ENCODE measurements at regions not wholly inside any gene's neighbourhood (a gene's known extent, or its start where the extent isn't known, plus 50 kb on each side); places are given as distances from the start of the nearest gene placed in this dataset.

DNA sequence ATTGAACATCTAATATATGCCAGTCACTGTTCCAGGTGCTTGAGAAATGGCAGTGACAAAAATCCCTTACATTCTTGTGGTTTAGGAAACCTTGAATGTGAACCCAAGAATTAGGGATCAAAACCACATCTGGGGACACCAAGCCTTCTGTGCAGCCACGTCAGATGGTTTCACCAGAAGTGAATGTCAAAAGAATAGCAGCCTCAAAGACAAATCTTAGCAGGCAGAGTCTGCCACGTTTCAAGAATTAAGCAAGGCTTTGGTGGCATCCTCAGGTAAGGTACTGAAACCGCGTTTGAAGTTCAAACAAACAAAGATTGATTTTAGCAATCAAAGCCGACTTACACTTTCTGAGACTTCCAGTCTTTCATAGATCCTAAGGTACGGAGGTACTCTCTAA lies 225.5 kb upstream of the GNAI1 start:
- DNase-seq (ENCODE audit: missing footprints) = no peak
- no peak for ATAC-seq
- intact Hi-C loops (cut with DNase I) = no loop called here

DNA sequence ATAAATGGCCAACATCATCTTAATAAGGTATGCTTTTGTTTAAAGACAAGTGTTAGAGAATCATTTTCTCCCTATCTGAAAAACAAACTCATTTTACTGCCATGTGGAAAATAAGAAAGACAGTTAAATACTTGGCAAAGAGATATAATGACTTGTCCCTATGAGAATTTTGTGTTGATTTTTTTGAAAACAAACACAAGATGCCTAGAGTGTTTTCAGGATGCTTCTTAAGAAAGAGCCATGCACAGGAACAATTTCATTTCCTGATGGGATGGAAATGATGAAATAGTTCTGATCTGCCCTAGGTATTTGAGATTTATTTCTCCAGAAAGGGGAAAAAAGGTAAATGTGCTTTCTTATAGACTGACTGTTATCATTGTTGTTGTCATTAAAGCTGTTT lies 237.5 kb upstream of the GNAI1 start:
- no peak for ATAC-seq
- no peak for DNase-seq (ENCODE audit: missing footprints)
- intact Hi-C loops (cut with DNase I) = no loop called here

DNA sequence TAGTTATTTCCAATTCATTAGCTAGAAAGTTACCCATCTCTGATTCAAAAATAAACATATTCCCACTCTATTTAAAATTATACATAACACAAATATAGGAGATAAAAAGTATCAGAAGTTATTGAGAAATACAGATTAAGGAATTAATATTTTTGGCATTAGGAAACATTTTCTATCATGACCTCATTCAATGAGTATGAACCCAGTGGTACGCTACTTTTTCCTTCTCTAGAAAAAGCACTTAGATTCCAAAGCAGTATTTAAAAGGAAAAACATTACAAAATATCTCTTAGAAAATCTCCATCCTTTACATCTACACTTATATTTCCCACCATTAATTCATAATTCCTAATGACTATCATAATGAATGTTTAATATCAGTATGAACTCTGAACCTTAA lies 240.6 kb upstream of the GNAI1 start:
- DNase-seq (ENCODE audit: missing footprints) = no peak
- intact Hi-C loops (cut with DNase I) = no loop called here
- ATAC-seq = no peak

DNA sequence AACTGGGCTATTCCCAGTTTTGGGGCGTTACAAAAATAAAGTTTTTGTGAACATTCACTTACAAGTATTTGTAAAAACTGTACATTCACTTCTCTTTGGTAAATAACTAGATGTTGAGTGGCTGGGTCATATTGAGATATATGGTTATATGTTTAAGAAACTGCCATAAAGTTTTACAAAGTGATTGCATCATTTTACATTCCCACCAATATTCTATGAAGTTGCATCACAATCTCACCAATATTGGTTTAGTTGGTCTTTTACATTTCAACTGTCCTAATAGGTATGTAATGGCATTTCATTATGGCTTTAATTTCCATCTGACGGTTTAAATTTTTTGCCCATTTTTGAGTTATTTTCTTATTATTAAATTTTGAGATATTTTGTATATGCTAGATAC lies 251.7 kb upstream of the GNAI1 start:
- DNase-seq (ENCODE audit: missing footprints) (no peak), ATAC-seq (no peak)
- intact Hi-C loops (cut with DNase I) = no loop called here

DNA sequence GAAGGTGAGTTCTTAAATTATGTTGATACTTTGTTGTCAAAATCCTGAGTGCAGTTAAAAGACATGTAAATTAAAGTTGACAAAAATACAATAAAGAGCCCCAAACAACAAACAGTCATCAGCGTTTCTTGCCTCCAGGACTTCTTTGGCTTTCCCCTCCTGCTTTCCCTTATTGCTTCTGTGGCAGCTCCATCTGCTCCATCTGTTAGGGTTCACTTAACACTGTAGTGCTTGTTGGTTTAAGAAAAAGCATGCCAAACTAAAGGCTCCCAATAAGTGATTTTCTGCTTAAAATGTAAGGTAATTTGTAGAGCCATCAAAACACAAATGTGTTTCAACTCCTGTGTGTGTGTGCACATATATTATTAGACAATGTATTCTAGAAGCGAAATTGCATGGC lies 254.3 kb upstream of the GNAI1 start:
- ATAC-seq (no peak), DNase-seq (ENCODE audit: missing footprints) (no peak)
- intact Hi-C loops (cut with DNase I) = no loop called here

DNA sequence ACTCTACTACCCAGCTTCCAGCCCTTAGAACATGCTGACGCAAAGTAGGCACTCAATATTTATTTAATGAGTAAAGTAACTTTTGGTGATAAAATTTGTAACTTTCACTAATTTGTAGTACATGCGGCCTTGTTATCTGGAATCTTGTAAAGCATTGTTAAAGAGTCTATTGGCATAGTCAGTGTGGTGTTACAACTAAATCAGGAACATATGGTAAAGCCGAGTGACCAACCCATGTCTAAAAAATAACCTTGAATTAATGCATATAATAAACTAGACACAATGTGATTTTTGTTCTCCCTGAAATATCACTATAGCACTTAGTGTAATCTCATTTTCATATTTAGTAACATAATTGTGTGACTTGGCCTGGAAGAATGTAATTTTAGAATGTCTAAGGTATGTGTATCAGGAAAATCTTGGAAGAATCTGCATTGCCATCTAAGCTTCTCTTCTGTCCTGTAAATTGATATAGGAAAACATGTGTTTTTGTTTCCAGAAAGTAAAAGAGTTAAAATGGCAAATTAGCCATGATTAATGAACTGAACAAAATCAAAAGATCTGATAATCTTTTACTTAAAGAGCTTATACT lies 256.7 kb upstream of the GNAI1 start:
- no peak for ATAC-seq
- intact Hi-C loops (cut with DNase I) = no loop called here
- no peak for DNase-seq (ENCODE audit: missing footprints)

DNA sequence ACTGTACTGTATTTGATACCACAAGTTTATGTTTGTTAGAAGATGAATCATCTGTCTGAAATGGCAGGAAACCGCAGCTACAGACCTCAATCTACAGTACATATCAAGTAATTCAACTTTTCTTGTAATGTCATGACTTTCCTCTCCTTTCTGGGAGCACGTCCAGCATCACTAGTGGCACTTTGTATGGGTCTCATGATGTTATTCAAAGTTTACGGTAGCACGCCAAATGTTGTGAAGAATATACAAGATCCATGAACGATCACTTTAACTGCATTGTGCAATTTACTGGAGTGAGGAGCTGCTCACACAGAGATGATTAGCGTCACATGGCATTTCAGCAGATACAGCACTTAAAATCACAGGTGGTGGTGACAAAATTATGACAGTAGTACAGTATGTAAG lies 257.8 kb upstream of the GNAI1 start:
- ATAC-seq = no peak
- intact Hi-C loops (cut with DNase I) = no loop called here
- no peak for DNase-seq (ENCODE audit: missing footprints)

DNA sequence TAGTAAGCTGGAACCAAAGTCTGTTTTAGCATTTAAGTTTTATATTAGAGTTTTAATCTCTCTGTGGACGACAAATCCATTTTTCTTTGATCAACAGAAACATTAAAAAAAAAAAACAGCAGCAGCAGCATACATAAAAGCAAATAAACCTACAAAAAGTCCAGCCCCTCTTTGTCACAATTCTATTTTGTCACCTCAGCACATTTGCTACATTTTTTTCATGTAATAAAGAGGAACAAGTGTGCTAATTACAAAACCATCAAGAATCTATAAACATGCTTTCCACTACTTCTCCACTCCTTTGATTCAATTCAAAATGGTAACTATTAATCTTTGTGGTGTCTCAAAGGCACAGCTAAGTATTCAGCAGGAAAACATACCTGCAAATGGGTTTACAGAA lies 259.8 kb upstream of the GNAI1 start:
- DNase-seq (ENCODE audit: missing footprints) (no peak), ATAC-seq (no peak)
- intact Hi-C loops (cut with DNase I) = no loop called here

DNA sequence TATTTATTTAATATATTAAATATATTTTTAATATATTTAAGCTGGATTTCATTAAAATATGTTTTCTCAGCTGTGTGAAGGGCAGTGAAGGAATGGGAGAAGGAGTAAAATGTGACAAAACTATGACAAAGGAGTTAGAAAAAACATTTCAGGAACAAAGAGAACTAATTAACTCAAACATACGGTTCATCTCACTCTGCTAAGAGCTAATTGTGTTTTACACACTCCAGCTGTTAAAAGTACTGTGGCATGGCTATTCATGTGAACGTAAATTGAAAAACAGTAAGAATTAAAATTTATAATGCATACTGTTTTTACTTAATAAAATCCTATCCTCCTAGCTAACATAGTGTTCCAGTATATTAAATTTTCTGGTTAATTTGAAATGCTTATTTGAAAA lies 262.5 kb upstream of the GNAI1 start:
- intact Hi-C loops (cut with DNase I) = no loop called here
- no peak for DNase-seq (ENCODE audit: missing footprints)
- no peak for ATAC-seq

DNA sequence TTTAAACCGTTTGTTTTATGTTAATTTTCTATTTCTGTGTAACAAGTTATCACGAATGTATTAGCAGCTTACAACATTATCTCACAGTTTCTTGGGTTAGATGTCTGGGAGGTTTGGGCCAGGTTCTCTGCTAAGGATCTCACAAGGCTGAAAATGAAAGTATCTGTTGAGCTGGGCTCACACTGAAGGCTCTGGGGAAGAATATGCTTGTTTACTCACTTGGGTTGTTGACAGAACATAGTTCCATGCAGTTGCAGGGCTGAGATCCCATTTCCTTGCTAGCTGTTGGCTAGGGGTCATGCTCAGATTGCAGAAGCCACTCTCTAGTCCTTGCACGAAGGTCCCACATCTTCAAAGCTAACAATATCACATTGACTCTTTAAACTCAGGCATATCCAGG lies 266.6 kb upstream of the GNAI1 start:
- no peak for DNase-seq (ENCODE audit: missing footprints)

DNA sequence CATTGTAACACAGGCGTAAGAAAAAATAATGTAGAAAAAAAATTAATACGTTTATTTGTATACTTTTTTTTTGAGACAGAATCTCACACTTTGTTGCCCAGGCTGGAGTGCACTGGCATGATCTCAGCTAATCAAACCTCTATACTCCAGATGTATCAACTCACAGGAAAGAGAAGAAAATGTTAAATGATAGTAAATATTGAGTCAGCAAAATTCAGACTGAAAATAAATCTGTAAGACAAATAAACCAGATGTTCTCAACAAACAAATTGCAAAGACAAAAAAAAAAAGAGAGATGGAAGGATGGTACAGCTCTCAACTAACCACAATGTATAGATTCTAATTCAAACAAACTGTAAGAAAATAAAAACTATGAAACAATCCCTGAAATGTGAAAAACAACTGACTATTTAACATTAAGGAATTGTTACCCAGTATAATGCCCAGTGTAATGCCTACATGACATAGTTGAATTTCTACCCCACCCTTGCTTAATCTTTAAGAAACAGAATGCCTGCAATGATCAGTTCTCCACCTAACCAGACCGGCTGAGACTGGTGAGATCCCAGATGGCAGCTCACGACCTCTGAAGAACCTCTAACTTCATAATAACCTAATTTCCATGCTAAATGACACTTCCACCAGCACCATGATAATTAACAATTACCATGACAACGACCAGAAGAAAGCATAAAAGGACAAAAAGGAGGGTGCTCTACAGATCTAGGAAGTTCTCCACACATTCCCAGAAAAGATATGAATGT lies 272.0 kb upstream of the GNAI1 start:
- intact Hi-C loops (cut with DNase I) = no loop called here
- DNase-seq (ENCODE audit: missing footprints) (no peak), ATAC-seq (no peak)

More for the DNA sequence above, 266.6 kb upstream of the GNAI1 start:
- intact Hi-C loops (cut with DNase I) = no loop called here
- no peak for ATAC-seq

DNA sequence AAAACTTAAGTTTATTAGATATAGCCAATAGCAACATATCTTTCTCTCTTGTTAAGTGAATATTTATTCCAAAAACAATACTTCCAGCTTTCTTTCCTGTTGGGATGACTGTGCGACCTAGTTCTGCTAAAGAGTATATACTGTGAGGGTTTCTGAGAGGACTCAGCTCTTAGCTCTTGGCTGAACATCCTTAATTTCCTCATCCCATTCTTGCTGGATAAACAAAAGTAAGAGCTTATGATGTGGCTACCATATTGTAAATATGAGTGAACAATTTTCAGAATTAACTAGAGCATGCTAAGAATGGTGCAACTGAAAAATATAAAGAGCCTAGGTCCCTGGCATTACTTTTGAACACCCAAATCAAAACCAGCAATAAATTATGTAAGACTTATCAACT lies 279.5 kb upstream of the GNAI1 start:
- ATAC-seq = no peak
- intact Hi-C loops (cut with DNase I) = no loop called here
- no peak for DNase-seq (ENCODE audit: missing footprints)

DNA sequence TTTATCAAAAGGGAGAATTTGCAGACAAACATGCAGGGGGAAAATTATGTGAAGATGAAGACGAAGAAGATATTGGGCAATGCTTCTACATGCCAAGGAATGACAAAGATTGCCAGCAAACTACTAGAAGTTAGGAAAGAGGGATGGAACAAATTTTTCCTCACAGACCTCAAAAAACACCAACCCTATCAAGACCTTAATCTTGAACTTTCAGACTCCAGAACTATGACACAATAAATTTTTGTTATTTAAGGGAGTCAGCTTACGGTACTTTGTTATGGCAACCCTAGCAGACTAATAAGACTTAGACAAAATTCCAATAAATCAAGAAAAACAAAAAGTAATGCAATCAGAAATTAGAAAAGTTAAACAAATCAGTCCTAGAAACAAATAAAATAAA lies 280.0 kb upstream of the GNAI1 start:
- intact Hi-C loops (cut with DNase I) = no loop called here
- DNase-seq (ENCODE audit: missing footprints) = no peak
- ATAC-seq = no peak

DNA sequence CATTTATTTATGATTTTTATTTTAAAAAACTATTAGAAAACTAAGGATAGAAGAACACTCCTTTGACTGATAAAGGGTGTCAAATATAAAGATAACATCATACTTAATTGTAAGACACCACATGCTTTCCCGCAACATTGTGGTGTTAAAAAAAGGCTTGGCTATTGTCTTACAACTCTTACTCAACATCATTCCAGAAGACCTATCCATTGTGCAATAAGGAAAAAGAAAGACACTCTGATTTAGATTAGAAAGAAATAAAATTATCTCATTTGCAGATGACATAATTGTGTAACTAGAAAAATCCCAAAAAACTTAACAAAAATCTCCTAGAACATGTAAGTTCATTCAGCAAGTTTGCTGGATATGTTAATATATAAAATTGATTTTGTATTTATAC lies 296.7 kb upstream of the GNAI1 start:
- DNase-seq (ENCODE audit: missing footprints) (no peak), ATAC-seq (no peak)
- intact Hi-C loops (cut with DNase I) = no loop called here

DNA sequence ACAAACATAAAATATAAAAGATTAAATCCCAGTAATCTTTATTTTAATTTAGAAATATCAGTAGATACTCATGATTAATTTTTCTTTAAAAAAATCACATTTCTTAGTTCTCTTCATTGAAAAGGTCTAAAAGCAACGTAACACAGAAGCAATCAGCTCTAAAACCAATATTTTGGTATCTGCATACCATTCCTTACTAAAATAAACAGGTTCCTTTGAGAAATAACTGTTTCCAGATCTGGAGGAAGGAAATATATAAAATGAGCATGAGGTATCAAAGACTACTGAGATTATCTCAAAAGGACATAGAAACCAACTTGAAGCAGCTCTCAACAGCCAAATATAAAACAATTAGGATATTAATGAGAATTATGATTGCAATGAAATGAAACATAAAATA lies 301.0 kb upstream of the GNAI1 start:
- no peak for ATAC-seq
- intact Hi-C loops (cut with DNase I) = no loop called here

DNA sequence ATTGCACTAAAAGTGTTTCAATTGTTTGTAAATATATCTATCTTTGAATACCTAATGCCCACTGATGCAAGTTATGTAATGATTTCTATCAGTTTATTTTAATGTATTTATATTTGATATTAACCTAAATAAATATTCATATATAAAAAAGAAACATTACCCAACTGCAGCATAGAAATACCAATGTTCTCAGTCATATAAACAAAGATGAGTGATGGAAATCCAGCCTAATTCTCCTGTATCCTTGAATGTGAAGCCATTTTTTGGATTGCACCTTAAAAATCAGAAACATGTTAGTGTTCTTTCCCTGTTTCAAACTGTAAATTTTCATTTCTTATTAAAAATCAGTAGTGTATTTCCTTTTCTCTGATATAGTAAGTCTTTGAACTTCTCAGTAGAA lies 305.8 kb upstream of the GNAI1 start:
- DNase-seq (ENCODE audit: missing footprints) (no peak), ATAC-seq (no peak)
- intact Hi-C loops (cut with DNase I) = no loop called here

More for the DNA sequence above, 301.0 kb upstream of the GNAI1 start:
- no peak for DNase-seq (ENCODE audit: missing footprints)

DNA sequence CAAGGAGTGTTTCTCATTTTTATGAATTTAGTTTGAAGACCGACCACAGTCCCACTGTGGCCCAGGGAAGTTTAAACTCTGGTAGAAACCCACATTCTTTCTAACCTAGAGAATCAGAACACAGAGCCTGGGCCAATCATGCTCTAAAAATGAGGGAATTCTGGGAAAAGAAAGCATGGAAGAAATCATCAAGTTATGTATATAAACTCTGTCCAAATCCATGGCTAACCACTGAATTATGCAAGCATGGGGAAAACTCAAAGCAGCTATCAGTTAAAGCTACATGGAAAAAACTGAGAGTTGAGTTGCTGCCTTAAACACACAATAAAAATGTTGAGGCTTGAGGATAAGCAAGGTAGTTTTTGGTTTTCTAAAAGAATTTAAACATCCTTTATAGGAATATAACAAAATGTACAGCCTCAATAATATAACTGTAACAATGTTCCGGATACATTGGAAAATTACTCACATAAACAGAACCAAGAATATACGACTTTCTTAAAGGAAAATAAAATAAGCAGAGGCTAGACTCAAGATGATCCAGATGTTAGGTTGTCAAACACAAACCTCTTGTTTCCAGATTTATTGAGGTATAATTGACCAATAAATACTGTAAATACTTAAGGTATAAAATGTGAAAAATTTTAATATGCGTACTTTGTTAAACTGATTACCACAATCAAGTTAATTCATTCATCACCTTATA lies 311.2 kb upstream of the GNAI1 start:
- ATAC-seq (no peak), DNase-seq (ENCODE audit: missing footprints) (no peak)
- intact Hi-C loops (cut with DNase I) = no loop called here

DNA sequence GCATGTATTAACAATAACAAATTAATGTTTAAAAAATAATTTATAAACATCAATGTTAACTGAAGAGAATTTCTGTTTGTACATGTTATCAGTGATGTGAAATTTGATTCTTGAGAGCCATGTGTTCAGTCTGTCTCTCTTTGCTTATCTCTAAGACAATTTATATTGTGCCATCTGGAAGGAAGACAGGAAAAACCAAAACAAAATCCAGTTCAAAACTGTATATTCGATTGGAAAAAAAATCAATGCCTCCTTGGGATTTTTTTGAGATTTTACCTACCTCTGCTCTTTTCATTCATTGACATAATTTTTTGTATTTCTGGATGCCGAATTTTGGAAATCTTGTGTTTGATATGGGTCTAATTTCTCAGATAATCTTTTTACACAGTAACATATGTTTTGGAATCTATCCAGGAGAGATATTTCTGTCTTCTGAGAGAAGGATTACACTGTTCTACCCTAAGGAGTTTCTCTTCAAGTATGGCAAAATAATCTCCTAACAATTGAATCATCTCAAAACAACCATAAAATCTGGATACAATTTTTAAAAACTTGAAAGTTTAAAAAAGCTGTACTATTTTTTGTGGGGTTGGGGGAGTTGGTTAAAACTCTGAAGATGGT lies 311.9 kb upstream of the GNAI1 start:
- no peak for ATAC-seq
- intact Hi-C loops (cut with DNase I) = no loop called here

DNA sequence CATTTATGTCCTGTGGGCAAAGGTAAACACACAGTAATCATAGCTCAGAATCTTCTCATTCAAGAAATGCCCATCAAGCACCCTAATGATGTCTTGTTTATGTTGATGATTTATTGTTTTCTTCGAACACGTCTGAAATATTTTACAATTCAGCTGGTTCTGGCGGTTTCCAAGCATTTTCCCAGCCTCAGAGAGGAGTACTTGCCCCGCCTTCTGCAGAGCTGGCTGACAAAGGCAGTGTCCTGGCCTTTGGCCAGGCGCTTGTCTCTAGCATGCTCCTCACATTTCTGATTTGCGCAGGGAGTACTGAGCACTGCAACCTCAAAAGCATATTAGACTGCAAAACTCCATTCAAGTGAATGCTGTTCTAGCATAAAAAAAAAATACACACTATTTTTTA lies 314.2 kb upstream of the GNAI1 start:
- peak; percentile 77 for DNase-seq (ENCODE audit: missing footprints)
- ATAC-seq = peak; percentile 72
- intact Hi-C loops (cut with DNase I) = no loop called here

More for the DNA sequence above, 311.9 kb upstream of the GNAI1 start:
- DNase-seq (ENCODE audit: missing footprints) = no peak

DNA sequence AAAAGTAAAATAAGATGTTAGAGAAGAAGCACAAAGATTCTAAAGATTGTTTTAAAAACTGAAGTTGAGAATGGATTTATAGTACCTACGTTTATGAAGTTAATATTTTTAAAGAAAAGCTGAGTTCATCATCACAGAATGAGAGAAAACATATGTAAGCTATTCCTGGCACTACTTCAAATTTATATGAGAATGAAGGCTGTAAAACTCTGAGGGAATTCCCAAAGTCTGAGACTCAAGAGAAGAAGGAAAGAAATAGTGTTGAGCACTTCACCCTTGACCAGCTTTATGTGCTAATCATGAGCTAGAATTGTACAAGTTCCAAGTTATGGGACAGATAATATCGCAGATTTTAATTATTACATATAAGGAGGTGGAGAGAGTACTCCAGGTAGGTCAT lies 323.7 kb upstream of the GNAI1 start:
- ATAC-seq (no peak), DNase-seq (ENCODE audit: missing footprints) (no peak)
- intact Hi-C loops (cut with DNase I) = no loop called here

Data from Right ventricle myocardium inferior (tissue), 1 donor.